Retinal pigment epithelial cell (primary cell): ENCODE measurements at regions not wholly inside any gene's neighbourhood (a gene's known extent, or its start where the extent isn't known, plus 50 kb on each side); places are given as distances from the start of the nearest gene placed in this dataset.
"Not testable (repeated sequence)": the region's sequence is repeated elsewhere in the genome, so short reads cannot be mapped to it uniquely, and the experiment has no call there.

Experiments
- DNase-seq: peaks from one replicate; pipeline ENCODE4 v3.0.0-alpha.2; 2010; ENCODE audit warnings: low read depth
- H3K4me3 ChIP-seq: 2 replicates; pipeline ENCODE4 v1.5.1; 2011; ENCODE audit warnings: mild to moderate bottlenecking, low read length, control low read depth, moderate library complexity
- TF ChIP-seq, protein P1 (sequence below): conservative IDR thresholded peaks from 2 replicates; pipeline ENCODE4 v1.5.1; 2011; ENCODE audit warnings: low read depth, low read length, control low read depth, inconsistent platforms

DNA sequence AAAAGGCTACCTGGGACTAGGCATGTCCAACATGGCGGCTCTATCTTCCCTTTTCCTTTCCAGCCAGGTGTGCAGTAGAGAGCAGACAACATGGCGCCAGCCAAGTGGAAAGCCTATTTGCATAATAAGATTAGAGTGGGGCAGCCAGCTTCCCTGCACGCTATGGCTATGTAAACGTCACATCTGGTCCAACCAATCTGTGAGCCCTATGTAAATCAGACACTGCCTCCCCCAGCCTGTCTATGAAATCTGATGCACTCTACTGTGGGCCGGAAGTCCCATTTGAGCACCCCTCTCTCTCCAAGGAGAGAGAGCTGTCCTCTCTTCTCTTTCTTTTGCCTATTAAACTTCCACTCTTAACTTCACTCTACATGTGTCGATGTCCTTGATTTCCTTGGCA, 984.9 kb upstream of the AUTS2 start:
- DNase-seq, result peak; percentile 26
- H3K4me3 ChIP-seq, result no peak overlapping the region
- TF ChIP-seq, protein P1, sequence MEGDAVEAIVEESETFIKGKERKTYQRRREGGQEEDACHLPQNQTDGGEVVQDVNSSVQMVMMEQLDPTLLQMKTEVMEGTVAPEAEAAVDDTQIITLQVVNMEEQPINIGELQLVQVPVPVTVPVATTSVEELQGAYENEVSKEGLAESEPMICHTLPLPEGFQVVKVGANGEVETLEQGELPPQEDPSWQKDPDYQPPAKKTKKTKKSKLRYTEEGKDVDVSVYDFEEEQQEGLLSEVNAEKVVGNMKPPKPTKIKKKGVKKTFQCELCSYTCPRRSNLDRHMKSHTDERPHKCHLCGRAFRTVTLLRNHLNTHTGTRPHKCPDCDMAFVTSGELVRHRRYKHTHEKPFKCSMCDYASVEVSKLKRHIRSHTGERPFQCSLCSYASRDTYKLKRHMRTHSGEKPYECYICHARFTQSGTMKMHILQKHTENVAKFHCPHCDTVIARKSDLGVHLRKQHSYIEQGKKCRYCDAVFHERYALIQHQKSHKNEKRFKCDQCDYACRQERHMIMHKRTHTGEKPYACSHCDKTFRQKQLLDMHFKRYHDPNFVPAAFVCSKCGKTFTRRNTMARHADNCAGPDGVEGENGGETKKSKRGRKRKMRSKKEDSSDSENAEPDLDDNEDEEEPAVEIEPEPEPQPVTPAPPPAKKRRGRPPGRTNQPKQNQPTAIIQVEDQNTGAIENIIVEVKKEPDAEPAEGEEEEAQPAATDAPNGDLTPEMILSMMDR, result no peak

DNA sequence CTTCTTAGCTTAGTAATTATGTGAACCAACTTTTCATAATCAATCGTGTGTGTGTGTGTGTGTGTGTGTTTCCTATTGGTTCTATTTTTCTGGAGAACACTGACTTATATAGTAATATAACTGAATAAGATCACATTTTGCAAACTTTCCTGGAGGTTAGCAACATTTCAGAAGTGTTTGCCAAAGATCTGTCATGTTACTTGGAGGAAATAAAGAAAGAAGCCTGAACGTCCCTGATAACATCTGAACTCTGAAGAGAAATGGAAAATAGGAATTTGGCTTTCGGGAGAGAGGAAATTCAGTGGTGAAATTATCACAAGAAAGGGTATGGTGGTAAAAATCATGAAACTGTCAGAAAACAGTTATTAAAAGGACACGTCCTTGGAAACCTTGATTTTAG, 984.4 kb upstream of the AUTS2 start:
- TF ChIP-seq, protein P1, result no peak
- peak; percentile 27 for DNase-seq
- no peak overlapping the region for H3K4me3 ChIP-seq

DNA sequence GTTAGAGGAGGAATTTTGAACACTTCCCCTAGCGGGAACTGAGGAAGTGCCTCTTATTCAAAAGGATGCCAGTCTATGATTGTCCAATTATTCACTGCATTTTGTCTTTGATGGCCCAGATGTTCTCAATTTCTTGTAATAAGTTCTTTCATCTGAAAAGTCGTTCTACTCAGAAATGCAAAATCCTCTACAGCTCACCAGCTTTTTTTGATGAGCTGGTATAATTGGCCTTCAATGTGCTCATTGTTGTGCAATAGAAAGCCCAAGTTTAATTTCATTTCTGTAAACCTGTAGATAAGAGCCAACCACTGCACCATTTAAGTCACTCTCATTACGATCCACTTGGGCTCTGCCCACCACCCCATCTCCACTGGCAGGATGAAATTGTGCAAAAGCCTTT, 978.7 kb upstream of the AUTS2 start:
- no peak overlapping the region for H3K4me3 ChIP-seq
- DNase-seq, result peak; percentile 17
- TF ChIP-seq, protein P1, result no peak

DNA sequence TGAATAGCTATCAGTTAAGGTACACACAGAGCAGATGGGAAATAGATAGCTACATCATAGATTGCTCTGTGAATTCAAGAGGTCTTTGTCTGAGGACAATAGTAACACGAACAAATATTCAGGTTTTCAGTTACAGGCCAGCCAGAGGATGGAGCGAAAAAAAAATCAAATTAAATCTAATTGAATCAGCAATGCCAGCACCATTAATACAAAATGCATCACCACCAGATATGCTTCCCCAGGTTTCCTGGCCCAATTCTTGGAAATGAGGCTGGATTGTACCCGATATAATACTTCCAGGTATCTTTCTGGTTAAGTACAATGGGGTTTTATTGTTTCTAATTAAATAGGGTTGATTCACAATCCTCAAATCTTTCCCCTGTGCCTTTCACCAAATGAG, 975.8 kb upstream of the AUTS2 start:
- TF ChIP-seq, protein P1, result no peak
- H3K4me3 ChIP-seq, result no peak overlapping the region
- no peak for DNase-seq

- no peak for DNase-seq
- H3K4me3 ChIP-seq, result no peak overlapping the region
- TF ChIP-seq, protein P1, result no peak
Measured at GRCh38 chr7:68623030-68623429, 975.2 kb upstream of the AUTS2 start.

DNA sequence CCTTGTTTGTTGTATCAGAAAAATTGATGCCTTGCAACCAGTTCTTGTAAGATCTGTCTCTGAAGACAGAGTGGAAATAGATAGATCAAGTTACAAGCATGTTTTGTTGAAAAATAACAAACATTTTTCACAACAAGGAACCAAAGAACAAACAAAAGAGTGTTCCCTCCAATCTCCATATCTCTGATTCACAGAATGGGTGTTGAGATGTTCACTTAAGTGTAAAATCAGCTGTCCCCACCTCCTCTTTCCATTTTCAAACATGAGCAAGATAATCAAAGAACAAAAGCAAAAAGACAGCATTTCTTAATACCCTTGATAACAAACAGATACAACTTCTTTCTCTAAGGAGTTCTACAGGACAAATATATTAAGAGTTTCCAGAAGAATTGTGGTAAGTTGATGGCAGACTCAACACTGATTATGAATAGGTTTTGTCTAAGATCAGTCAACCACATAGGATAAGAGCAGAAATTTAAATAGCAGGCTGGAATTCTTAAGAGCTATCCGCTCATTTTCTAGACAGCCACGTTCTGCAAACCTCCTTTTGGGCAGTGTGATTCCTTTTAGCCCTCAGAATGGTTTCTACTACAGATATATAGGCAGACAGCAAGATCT, 970.9 kb upstream of the AUTS2 start:
- TF ChIP-seq, protein P1, result no peak
- no peak overlapping the region for H3K4me3 ChIP-seq
- no peak for DNase-seq

DNA sequence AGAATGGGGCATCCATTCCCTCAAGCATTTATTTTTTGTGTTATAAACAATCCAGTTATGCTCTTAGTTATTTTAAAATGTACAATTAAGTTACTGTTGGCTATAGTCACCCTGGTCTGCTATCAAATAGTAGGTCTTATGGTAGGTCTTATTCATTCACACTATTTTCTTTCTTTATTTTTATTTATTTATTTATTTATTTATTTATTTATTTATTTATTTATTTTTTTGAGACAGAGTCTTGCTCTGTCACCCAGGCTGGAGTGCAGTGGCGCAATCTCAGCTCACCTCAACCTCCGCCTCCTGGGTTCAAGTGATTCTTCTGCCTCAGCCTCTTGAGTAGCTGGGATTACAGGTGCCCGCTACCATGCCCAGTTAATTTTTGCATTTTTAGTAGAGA, 967.4 kb upstream of the AUTS2 start:
- not testable (repeated sequence) for H3K4me3 ChIP-seq

More for the DNA sequence above, 967.4 kb upstream of the AUTS2 start:
- DNase-seq, result not testable (repeated sequence)
